K562 (cell line): ENCODE measurements at regions not wholly inside any gene's neighbourhood (a gene's known extent, or its start where the extent isn't known, plus 50 kb on each side); places are given as distances from the start of the nearest gene placed in this dataset.
A peak's percentile ranks its signal among the peaks of the same experiment; 100 is the strongest.

Experiments
- ATAC-seq: fragments of 200-7000 bp; cut with Tn5 transposase; 3 replicates; pipeline ENCODE4 v1.9.1; 2020; ENCODE audit warnings: moderate library complexity
- BruUV-seq: library from RNA; stranded (reverse); fragments of 400-500 nt; replicated peaks from 2 replicates; lab custom pipeline; 2021; lab: Mats Ljungman, UMichigan
- CTCF ChIA-PET: fragments of 300-600 bp; formaldehyde crosslinking; extraction: SDS; loops from one replicate; lab custom pipeline; 2021; ENCODE audit warnings: low intra/inter-chr PET ratio; lab: Yijun Ruan, JAX
- POLR2A ChIA-PET: fragments of 300-600, 350-650 bp; sonication (Branson Sonifier 250); formaldehyde crosslinking; extraction: SDS; loops from one replicate; lab custom pipeline; 2021; ENCODE audit warnings: antibody characterized with exemption, inconsistent platforms; lab: Yijun Ruan, JAX
- DNase-seq, 4 experiments: peaks; one replicate each; pipeline versions ENCODE4 v3.0.0 to v3.0.0-alpha.2; 2011 to 2018; ENCODE audit warnings: low spot score in 3 of 4, mixed read lengths in 3 of 4; ENCODE audit errors: extremely low read depth in 1 of 4
- FAIRE-seq: peaks from 2 replicates; lab custom pipeline; 2011; peaks lifted over from hg19 to GRCh38; lab: Jason Lieb, UNC
- H2AFZ ChIP-seq: 2 replicates; pipeline ENCODE4 v1.6.0; 2011; ENCODE audit warnings: low read depth, low read length, control low read depth, inconsistent platforms
- H3K27ac ChIP-seq: fragments of 200-600 bp; 3 replicates; pipeline ENCODE4 v1.8.0; 2011; ENCODE audit warnings: low read depth, mild to moderate bottlenecking, control low read depth, inconsistent platforms, low read length, moderate library complexity, mixed read lengths; ENCODE audit errors: extremely low read depth
- H3K27me3 ChIP-seq, 2 experiments: fragments of 300-600 bp in 1 of 2; 2 replicates in 1 of 2; 3 replicates in 1 of 2; pipeline versions ENCODE4 v1.6.0 to v1.8.0; 2011; ENCODE audit warnings: inconsistent platforms in 2 of 2, low read length in 2 of 2, mild to moderate bottlenecking in 1 of 2, mixed read lengths in 1 of 2, moderate library complexity in 1 of 2; ENCODE audit not compliant: control insufficient read depth in 2 of 2, insufficient read depth in 2 of 2
- H3K36me3 ChIP-seq: fragments of 300-600 bp; 3 replicates; pipeline ENCODE4 v1.8.0; 2011; ENCODE audit warnings: mild to moderate bottlenecking, low read length, inconsistent platforms; ENCODE audit not compliant: control insufficient read depth, insufficient read depth
- H3K4me1 ChIP-seq, 2 experiments: fragments of 200-600 bp in 1 of 2; replicated peaks in 1 of 2; 2 replicates in 1 of 2; 3 replicates in 1 of 2; pipeline versions ENCODE4 v1.5.1 to v1.8.0; 2011; ENCODE audit warnings: inconsistent platforms in 2 of 2, low read length in 2 of 2, mild to moderate bottlenecking in 1 of 2, mixed read lengths in 1 of 2, moderate library complexity in 1 of 2; ENCODE audit not compliant: control insufficient read depth in 2 of 2, insufficient read depth in 2 of 2
- H3K4me2 ChIP-seq: 2 replicates; pipeline ENCODE4 v1.6.1; 2011; ENCODE audit warnings: low read length, control low read depth, inconsistent platforms, mixed read lengths; ENCODE audit not compliant: insufficient read depth
- H3K4me3 ChIP-seq: fragments of 200-600 bp; sonication (generic), shearing (Covaris generic); 2 replicates; pipeline ENCODE4 v1.5.1; 2016; ENCODE audit warnings: control low read depth, inconsistent platforms
- H3K79me2 ChIP-seq: fragments of 200-600 bp; 3 replicates; pipeline ENCODE4 v1.8.0; 2011; ENCODE audit warnings: low read length, inconsistent platforms; ENCODE audit not compliant: control insufficient read depth, insufficient read depth
- H3K9ac ChIP-seq, 2 experiments: 2 replicates each; pipeline versions ENCODE4 v1.6.0 to v1.6.1; 2011; ENCODE audit warnings: low read depth in 2 of 2, low read length in 2 of 2, control low read depth in 1 of 2, inconsistent platforms in 1 of 2, mild to moderate bottlenecking in 1 of 2, mixed read lengths in 1 of 2; ENCODE audit not compliant: insufficient read depth in 1 of 2
- H3K9me1 ChIP-seq: one replicate; pipeline ENCODE4 v1.6.0; 2011; ENCODE audit warnings: inconsistent platforms, mild to moderate bottlenecking, low read length, moderate library complexity; ENCODE audit not compliant: control insufficient read depth, insufficient read depth
- H3K9me3 ChIP-seq: replicated peaks from 2 replicates; pipeline ENCODE4 v1.5.1; 2011; ENCODE audit warnings: low read depth, low read length, inconsistent platforms; ENCODE audit not compliant: control insufficient read depth, insufficient read depth
- H4K20me1 ChIP-seq: replicated peaks from 2 replicates; pipeline ENCODE4 v1.6.1; 2011; ENCODE audit warnings: low read length, inconsistent platforms, mixed read lengths; ENCODE audit not compliant: control insufficient read depth, insufficient read depth
- BRD4 ChIP-seq: fragments of 200-600 bp; sonication (generic); IDR thresholded peaks from 2 replicates; pipeline ENCODE4 v1.6.1; 2017; ENCODE audit warnings: inconsistent platforms
- FOXO4 ChIP-seq: fragments of 450-650 bp; formaldehyde crosslinking; IDR thresholded peaks from 2 replicates; pipeline ENCODE4 v1.4.0; 2020; ENCODE audit warnings: mild to moderate bottlenecking, moderate library complexity
- MYNN ChIP-seq, 2 experiments: sonication (generic); formaldehyde crosslinking in 1 of 2; IDR thresholded peaks; 2 replicates each; pipeline versions ENCODE4 v1.5.0 to v1.6.1; 2016 to 2020; ENCODE audit warnings: antibody characterized with exemption in 1 of 2, missing genetic modification reagents in 1 of 2
- POU5F1 ChIP-seq: fragments of 150-350 bp; IDR thresholded peaks from 2 replicates; pipeline ENCODE4 v1.6.1; 2014; ENCODE audit warnings: borderline replicate concordance, low read length, low read depth, mild to moderate bottlenecking; ENCODE audit not compliant: partially characterized antibody
- RBM39 ChIP-seq: fragments of 200-400 bp; formaldehyde crosslinking; optimal IDR thresholded peaks from 2 replicates; pipeline ENCODE3; 2018; ENCODE audit warnings: low read depth, low read length
- SRF ChIP-seq, 2 experiments: fragments of 250-450, 450-650 bp in 1 of 2; sonication (Bioruptor Pico) in 1 of 2; sonication (generic) in 1 of 2; formaldehyde crosslinking; IDR thresholded peaks; 2 replicates each; pipeline versions ENCODE4 v1.5.0 to v1.5.1; 2020 to 2022; ENCODE audit warnings: mild to moderate bottlenecking in 1 of 2, missing genetic modification reagents in 1 of 2
- TCF7 ChIP-seq: sonication (generic); IDR thresholded peaks from 2 replicates; pipeline ENCODE4 v1.6.1; 2016; ENCODE audit warnings: antibody characterized with exemption, borderline replicate concordance
- WHSC1 ChIP-seq: IDR thresholded peaks from one replicate; pipeline ENCODE4 v1.6.1; 2012; ENCODE audit warnings: low read length, control low read depth, inconsistent platforms
- ZBTB43 ChIP-seq: sonication (generic); formaldehyde crosslinking; IDR thresholded peaks from 2 replicates; pipeline ENCODE4 v1.8.0; 2023; ENCODE audit warnings: mild to moderate bottlenecking, missing genetic modification reagents
- ZFP36 ChIP-seq: fragments of 150-350 bp; IDR thresholded peaks from 2 replicates; pipeline ENCODE4 v1.6.1; 2018; ENCODE audit warnings: low read length, low read depth; ENCODE audit not compliant: partially characterized antibody
- ZNF512 ChIP-seq: IDR thresholded peaks from 2 replicates; pipeline ENCODE4 v1.6.1; 2016; ENCODE audit warnings: missing genetic modification characterization, missing compliant biosample characterization
- WGBS: fragments of 100-300 bp; shearing (Covaris generic); methylation state at CpG from one replicate; pipeline ENCODE4 v1.1.6; 2016; ENCODE audit warnings: low coverage, mixed read lengths; ENCODE audit not compliant: insufficient coverage; ENCODE audit errors: missing lambda C conversion rate; 5-methylcytosine and 5-hydroxymethylcytosine counted together
- in situ Hi-C: fragments of 300-500 bp; cut with MboI; formaldehyde crosslinking; loops from 4 replicates; pipeline ENCODE4 v1.15.0; 2018; ENCODE audit warnings: inconsistent platforms, mixed read lengths
- intact Hi-C: fragments of 100-400 bp; cut with micrococcal nuclease; formaldehyde crosslinking; loops from 2 replicates; pipeline ENCODE4 v1.14.2; 2022

GRCh38 chr6:151155095-151155494 is 84.7 kb upstream of the AKAP12 start:
- in situ Hi-C loops, result no loop called here
- no peak overlapping the region for H3K4me2 ChIP-seq
- DNase-seq (no peak), FAIRE-seq (no peak), ATAC-seq (no peak)
- peaks cover 22 to 28% of the 10 kb centered on the region in 2 experiments for H3K27me3 ChIP-seq
- no peak overlapping the region for H3K4me3 ChIP-seq
- H3K36me3 ChIP-seq, result no peaks in the 10 kb centered on the region
- H2AFZ ChIP-seq, result no peak overlapping the region
- peak; percentile 76 for TF ChIP-seq ZNF512
- no peak for TF ChIP-seq TCF7
- ChIA-PET CTCF (no interaction called here), POLR2A (no interaction called here)
- no TSS peak for BruUV-seq
- WGBS, result 0% methylated on average over 1 of the region's 1 CpG
- no peaks in the 10 kb centered on the region for H3K9me1 ChIP-seq
- intact Hi-C loops, result no loop called here
- no peak overlapping the region for H3K27ac ChIP-seq
- H3K9ac ChIP-seq, result no peak overlapping the region
- no peaks in the 10 kb centered on the region for H3K4me1 ChIP-seq
- H3K79me2 ChIP-seq, result no peaks in the 10 kb centered on the region
- H3K9me3 ChIP-seq, result no peaks in the 10 kb centered on the region
- no peaks in the 10 kb centered on the region; the same call in 1 of the 2 replicates for H4K20me1 ChIP-seq

- BruUV-seq, result no TSS peak
- ATAC-seq (peak; percentile 42), DNase-seq (no peak), FAIRE-seq (no peak)
- peaks cover 24 to 38% of the 10 kb centered on the region in 2 experiments for H3K27me3 ChIP-seq
- H4K20me1 ChIP-seq, result no peaks in the 10 kb centered on the region
- H3K9me1 ChIP-seq, result no peaks in the 10 kb centered on the region
- no peaks in the 10 kb centered on the region for H3K79me2 ChIP-seq
- H3K4me1 ChIP-seq, result no peaks in the 10 kb centered on the region
- no peak overlapping the region for H3K27ac ChIP-seq
- intact Hi-C loops, result no loop called here
- H2AFZ ChIP-seq, result no peak overlapping the region
- no peaks in the 10 kb centered on the region for H3K36me3 ChIP-seq
- CTCF ChIA-PET, result no interaction called here
- in situ Hi-C loops, result no loop called here
- WGBS, result 6% methylated on average over 16 of the region's 16 CpGs
- POLR2A ChIA-PET, result no interaction called here
- no peak overlapping the region for H3K9ac ChIP-seq
- H3K4me3 ChIP-seq, result no peak overlapping the region
- no peaks in the 10 kb centered on the region for H3K9me3 ChIP-seq
- H3K4me2 ChIP-seq, result no peak overlapping the region
- no peak for TF ChIP-seq POU5F1
- no peak for TF ChIP-seq ZFP36
- no peak for TF ChIP-seq RBM39
- no peak for TF ChIP-seq SRF (CRISPR knock-in tag; IDR thresholded peaks at IDR 0.05)
- no peak for TF ChIP-seq MYNN (IDR thresholded peaks at IDR 0.05)
- TF ChIP-seq MYNN (CRISPR knock-in tag; IDR thresholded peaks at IDR 0.05), result no peak
- TF ChIP-seq ZBTB43, result no peak
- no peak for TF ChIP-seq BRD4
- no peak for TF ChIP-seq FOXO4 (CRISPR knock-in tag)
- no peak for TF ChIP-seq WHSC1
These were observed 78.6 kb upstream of the AKAP12 start for GRCh38 chr6:151160929-151161757.
